RWPE2 (cell line): ENCODE measurements at regions not wholly inside any gene's neighbourhood (a gene's known extent, or its start where the extent isn't known, plus 50 kb on each side); places are given as distances from the start of the nearest gene placed in this dataset.
A peak's percentile ranks its signal among the peaks of the same experiment; 100 is the strongest.

ENCODE experiments used
- ATAC-seq: fragments of 200-7000 bp; cut with Tn5 transposase; 3 replicates; pipeline ENCODE4 v1.9.1; 2021; ENCODE audit warnings: low read depth
- DNase-seq: peaks from one replicate; pipeline ENCODE4 v3.0.0-alpha.2; 2020; ENCODE audit warnings: low spot score
- H3K27ac ChIP-seq: fragments of 450-650 bp; 2 replicates; pipeline ENCODE4 v1.5.1; 2017; ENCODE audit warnings: mild to moderate bottlenecking; ENCODE audit not compliant: poor library complexity, severe bottlenecking
- H3K27me3 ChIP-seq: fragments of 250-450 bp; sonication (Bioruptor Pico); 2 replicates; pipeline ENCODE4 v1.5.1; 2021; ENCODE audit warnings: mild to moderate bottlenecking, moderate library complexity; ENCODE audit not compliant: insufficient read depth, poor library complexity, severe bottlenecking
- H3K36me3 ChIP-seq: fragments of 250-450 bp; sonication (Bioruptor Pico); 2 replicates; pipeline ENCODE4 v1.5.1; 2020; ENCODE audit warnings: low read depth, mild to moderate bottlenecking, moderate library complexity
- H3K4me1 ChIP-seq: fragments of 250-450 bp; sonication (Bioruptor Pico); 2 replicates; pipeline ENCODE4 v1.5.1; 2021; ENCODE audit warnings: mild to moderate bottlenecking, moderate library complexity; ENCODE audit not compliant: insufficient read depth, poor library complexity, severe bottlenecking
- H3K4me3 ChIP-seq: fragments of 250-450 bp; sonication (Bioruptor Pico); 2 replicates; pipeline ENCODE4 v1.5.1; 2021; ENCODE audit warnings: mild to moderate bottlenecking, moderate library complexity; ENCODE audit not compliant: severe bottlenecking
- H3K9me3 ChIP-seq: fragments of 250-450 bp; sonication (Bioruptor Pico); 2 replicates; pipeline ENCODE4 v1.5.1; 2021; ENCODE audit warnings: mild to moderate bottlenecking, moderate library complexity; ENCODE audit not compliant: severe bottlenecking
- CTCF ChIP-seq: fragments of 450-650 bp; IDR thresholded peaks from one replicate; pipeline ENCODE4 v1.5.1; 2017; ENCODE audit warnings: mild to moderate bottlenecking, moderate library complexity; ENCODE audit not compliant: poor library complexity, severe bottlenecking

DNA sequence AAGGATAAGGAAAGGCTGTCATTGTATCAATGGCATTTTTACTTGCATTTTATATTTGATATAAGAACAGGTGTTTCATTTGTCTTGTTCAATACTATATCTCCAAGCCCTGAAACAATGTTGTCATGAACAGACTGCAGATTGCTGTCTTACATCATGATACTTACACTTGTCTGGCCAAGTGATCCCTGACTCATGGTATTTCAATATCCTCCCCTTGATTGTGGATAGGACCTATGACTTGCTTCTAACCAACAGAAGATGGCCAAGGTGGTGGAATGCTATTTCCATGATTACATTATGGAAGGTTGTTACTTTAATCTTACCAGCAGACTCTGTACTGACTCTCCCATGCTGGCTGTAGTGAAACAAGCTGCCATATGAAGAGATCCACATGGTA is 471.1 kb downstream of the CCDC85A start:
- DNase-seq (no peak), ATAC-seq (peak; percentile 52; the same call in 1 of the 3 replicates)
- TF ChIP-seq CTCF: no peak
- H3K9me3 ChIP-seq: no peaks in the 10 kb centered on the region
- H3K4me3 ChIP-seq: no peak overlapping the region
- H3K27ac ChIP-seq: no peak overlapping the region
- H3K27me3 ChIP-seq: peaks cover 4% of the 10 kb centered on the region
- H3K4me1 ChIP-seq: no peaks in the 10 kb centered on the region
- no peaks in the 10 kb centered on the region for H3K36me3 ChIP-seq

GRCh38 chr2:56656826-56657225 is 473.0 kb downstream of the CCDC85A start:
- ATAC-seq (peak; percentile 62; the same call in 2 of the 3 replicates), DNase-seq (no peak)
- no peak overlapping the region for H3K27ac ChIP-seq
- H3K36me3 ChIP-seq: no peaks in the 10 kb centered on the region
- no peaks in the 10 kb centered on the region for H3K9me3 ChIP-seq
- peaks cover 4% of the 10 kb centered on the region for H3K27me3 ChIP-seq
- no peaks in the 10 kb centered on the region for H3K4me1 ChIP-seq
- no peak overlapping the region for H3K4me3 ChIP-seq
- no peak for TF ChIP-seq CTCF

GRCh38 chr2:56666777-56667176 is 483.0 kb downstream of the CCDC85A start:
- Histone ChIP-seq H3K4me3 (no peak overlapping the region), H3K4me1 (no peaks in the 10 kb centered on the region), H3K36me3 (no peaks in the 10 kb centered on the region), H3K9me3 (no peaks in the 10 kb centered on the region), H3K27ac (no peak overlapping the region), H3K27me3 (no peaks in the 10 kb centered on the region)
- DNase-seq (no peak), ATAC-seq (no peak)
- no peak for TF ChIP-seq CTCF

- Histone ChIP-seq H3K27me3 (no peaks in the 10 kb centered on the region), H3K9me3 (peaks cover 4% of the 10 kb centered on the region), H3K4me3 (no peak overlapping the region), H3K27ac (no peak overlapping the region), H3K4me1 (no peaks in the 10 kb centered on the region), H3K36me3 (no peaks in the 10 kb centered on the region)
- no peak for ATAC-seq
- peak; percentile 30 for DNase-seq
- TF ChIP-seq CTCF: no peak
Measured at GRCh38 chr2:56671973-56672569, 488.3 kb downstream of the CCDC85A start.

DNA sequence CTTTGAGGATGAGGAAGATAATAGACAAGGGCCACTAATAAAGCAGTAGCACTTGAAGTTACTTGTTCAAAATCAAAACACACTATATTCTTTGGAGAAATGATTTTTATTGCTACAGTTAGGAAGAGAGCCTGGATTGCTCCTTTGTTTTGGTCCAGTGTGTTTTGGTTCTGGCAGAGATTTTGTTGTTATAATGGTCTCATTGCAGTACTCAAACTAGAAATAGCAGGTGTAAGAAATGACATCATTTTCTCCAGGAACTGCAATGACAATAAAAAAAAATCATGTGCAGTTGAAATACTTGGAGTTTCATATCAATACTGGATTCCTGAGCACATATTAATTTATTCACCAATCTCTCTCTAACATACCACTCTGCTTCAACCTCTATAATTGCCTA is 490.3 kb downstream of the CCDC85A start:
- Histone ChIP-seq H3K4me3 (no peak overlapping the region), H3K9me3 (peaks cover 4% of the 10 kb centered on the region), H3K4me1 (no peaks in the 10 kb centered on the region), H3K36me3 (no peaks in the 10 kb centered on the region), H3K27ac (no peak overlapping the region), H3K27me3 (no peaks in the 10 kb centered on the region)
- TF ChIP-seq CTCF: no peak
- no peak for ATAC-seq
- no peak for DNase-seq
